Activated CD8-positive, alpha-beta T cell treated with anti-CD3 and anti-CD28 coated beads, Interleukin-2, amount 10 ng/mL, durations not matched to agents 7 days and 5 days (primary cell): ENCODE measurements at regions not wholly inside any gene's neighbourhood (a gene's known extent, or its start where the extent isn't known, plus 50 kb on each side); places are given as distances from the start of the nearest gene placed in this dataset.
"Not testable (repeated sequence)": the region's sequence is repeated elsewhere in the genome, so short reads cannot be mapped to it uniquely, and the experiment has no call there.

ENCODE experiments used
- ATAC-seq: fragments of 150-1000 bp; cut with Tn5 transposase; one replicate; pipeline ENCODE4 v1.10.0; 2021; ENCODE audit warnings: moderate library complexity
- CTCF ChIA-PET: fragments of 350-600 bp; sonication (Branson Sonifier 250); formaldehyde crosslinking; loops from one replicate; lab custom pipeline; 2021; ENCODE audit warnings: antibody characterized with exemption; lab: Charles Lee
- POLR2A ChIA-PET: fragments of 350-600 bp; sonication (Branson Sonifier 250); formaldehyde crosslinking; loops from one replicate; lab custom pipeline; 2021; ENCODE audit warnings: antibody characterized with exemption; lab: Charles Lee
- DNase-seq: peaks from one replicate; pipeline ENCODE4 v3.0.0-alpha.2; 2020
- H3K27ac Mint-ChIP-seq: one replicate; pipeline ENCODE4 v1.8.0; 2021; ENCODE audit warnings: mild to moderate bottlenecking, mixed read lengths
- H3K27me3 Mint-ChIP-seq: one replicate; pipeline ENCODE4 v1.8.0; 2021; ENCODE audit warnings: low read depth, mixed read lengths
- H3K36me3 Mint-ChIP-seq: one replicate; pipeline ENCODE4 v1.8.0; 2021; ENCODE audit warnings: low read depth, mixed read lengths
- H3K4me1 Mint-ChIP-seq: one replicate; pipeline ENCODE4 v1.8.0; 2021; ENCODE audit warnings: low read depth, mixed read lengths
- H3K4me3 Mint-ChIP-seq: one replicate; pipeline ENCODE4 v1.8.0; 2021; ENCODE audit warnings: mild to moderate bottlenecking, mixed read lengths
- H3K9me3 Mint-ChIP-seq: one replicate; pipeline ENCODE4 v1.8.0; 2022; ENCODE audit warnings: mixed read lengths; ENCODE audit not compliant: insufficient read depth

DNA sequence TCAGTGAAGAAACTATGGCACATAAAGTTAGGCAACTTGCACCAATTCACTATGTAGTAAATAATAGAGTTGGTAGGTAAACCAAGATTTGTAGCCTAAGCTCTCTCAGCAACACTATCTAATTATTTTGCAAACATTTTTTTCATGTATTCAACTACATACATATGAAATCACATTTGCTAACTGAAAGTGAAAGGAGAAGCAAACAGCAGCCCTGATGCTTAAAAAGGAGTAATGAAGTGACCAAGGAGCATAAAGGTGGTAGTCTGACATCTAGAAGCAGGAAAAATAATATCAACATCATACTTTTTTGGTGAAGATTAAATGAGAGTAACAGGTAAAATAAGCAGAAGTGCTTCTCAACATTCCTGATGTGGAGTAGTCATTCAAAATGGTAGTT lies 603.7 kb downstream of the GRXCR1 start:
- DNase-seq: no peak
- ChIA-PET CTCF (no interaction called here), POLR2A (no interaction called here)
- H3K27me3 Mint-ChIP-seq: no peaks in the 10 kb centered on the region
- ATAC-seq: no peak
- H3K9me3 Mint-ChIP-seq: peaks cover 16% of the 10 kb centered on the region
- H3K4me3 Mint-ChIP-seq: no peak overlapping the region
- H3K4me1 Mint-ChIP-seq: no peaks in the 10 kb centered on the region
- no peaks in the 10 kb centered on the region for H3K36me3 Mint-ChIP-seq
- H3K27ac Mint-ChIP-seq: no peak overlapping the region

- ChIA-PET CTCF (no interaction called here), POLR2A (no interaction called here)
- Mint-ChIP-seq H3K4me3 (no peak overlapping the region), H3K27ac (no peak overlapping the region), H3K27me3 (no peaks in the 10 kb centered on the region), H3K36me3 (no peaks in the 10 kb centered on the region), H3K9me3 (peaks cover 16% of the 10 kb centered on the region), H3K4me1 (no peaks in the 10 kb centered on the region)
- no peak for DNase-seq
- no peak for ATAC-seq
Measured at GRCh38 chr4:43496602-43497001, 604.1 kb downstream of the GRXCR1 start.

- CTCF ChIA-PET, H3K9me3 Mint-ChIP-seq, H3K27me3 Mint-ChIP-seq, H3K4me1 Mint-ChIP-seq, POLR2A ChIA-PET, DNase-seq, H3K36me3 Mint-ChIP-seq, ATAC-seq, H3K4me3 Mint-ChIP-seq, H3K27ac Mint-ChIP-seq: not testable (repeated sequence)
Measured at GRCh38 chr4:43505823-43506222, 613.3 kb downstream of the GRXCR1 start.

DNA sequence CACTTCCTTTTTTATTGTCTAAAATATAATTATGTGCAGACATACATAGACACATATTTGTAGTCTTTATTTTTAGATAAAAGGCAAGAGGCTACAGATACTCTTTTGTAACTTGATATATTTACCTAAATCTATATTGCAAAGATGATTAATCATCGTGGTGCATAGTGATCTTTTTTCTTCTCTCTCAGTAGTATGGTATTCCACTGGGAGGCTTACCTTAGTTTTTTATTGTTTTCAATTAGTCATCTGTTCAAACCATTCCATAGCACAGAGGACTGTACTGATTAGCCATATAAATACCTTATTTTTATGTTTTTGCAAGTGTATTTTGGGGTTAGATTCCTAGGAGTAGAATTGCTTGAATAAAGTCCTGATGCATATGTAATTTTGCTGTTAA lies 619.7 kb downstream of the GRXCR1 start:
- CTCF ChIA-PET: no interaction called here
- no peak for DNase-seq
- Mint-ChIP-seq H3K4me1 (no peaks in the 10 kb centered on the region), H3K36me3 (no peaks in the 10 kb centered on the region), H3K9me3 (no peaks in the 10 kb centered on the region), H3K4me3 (no peak overlapping the region), H3K27me3 (no peaks in the 10 kb centered on the region), H3K27ac (no peak overlapping the region)
- POLR2A ChIA-PET: no interaction called here
- ATAC-seq: no peak

DNA sequence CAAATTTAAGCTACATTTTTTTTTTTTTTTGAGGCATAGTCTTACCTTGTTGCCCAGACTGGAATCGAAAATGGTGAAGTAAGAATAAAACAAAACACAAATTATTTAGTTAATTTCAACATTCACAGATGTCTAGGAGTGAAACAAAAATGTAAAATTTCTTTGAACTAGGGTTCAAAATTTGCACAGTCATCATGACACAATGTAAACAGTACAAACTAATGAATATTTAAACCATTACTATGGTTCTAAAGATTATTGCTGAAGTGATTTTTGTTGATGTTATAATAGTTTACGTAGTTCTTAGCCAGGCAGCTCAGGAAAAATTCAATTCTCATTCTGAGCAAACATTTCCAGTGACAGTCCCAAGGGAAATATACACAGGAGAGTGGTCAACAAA lies 633.1 kb downstream of the GRXCR1 start:
- Mint-ChIP-seq H3K36me3 (no peaks in the 10 kb centered on the region), H3K4me1 (no peaks in the 10 kb centered on the region), H3K4me3 (no peak overlapping the region), H3K9me3 (peaks cover 8% of the 10 kb centered on the region), H3K27ac (no peak overlapping the region), H3K27me3 (no peaks in the 10 kb centered on the region)
- DNase-seq (no peak), ATAC-seq (no peak)
- CTCF ChIA-PET: no interaction called here
- POLR2A ChIA-PET: no interaction called here

DNA sequence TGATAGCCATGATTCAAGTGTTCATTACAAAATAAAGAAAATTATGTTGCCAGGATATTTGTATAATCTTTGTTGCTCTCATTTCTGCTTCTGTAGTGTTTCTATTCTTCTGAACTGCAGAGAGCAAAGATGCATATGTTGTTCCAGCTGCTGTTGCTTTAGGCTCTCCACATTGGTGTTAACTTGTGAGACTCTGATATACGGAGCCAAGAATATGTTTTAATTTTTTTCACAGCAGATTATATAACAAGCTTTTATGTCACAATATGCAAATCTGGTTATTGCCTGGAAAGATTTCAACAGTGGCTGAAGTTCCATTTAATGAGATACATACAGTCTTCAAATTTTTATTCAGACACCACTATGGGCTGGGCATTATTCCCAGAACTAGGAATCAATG lies 655.0 kb downstream of the GRXCR1 start:
- no peak overlapping the region for H3K27ac Mint-ChIP-seq
- ATAC-seq: no peak
- no peaks in the 10 kb centered on the region for H3K27me3 Mint-ChIP-seq
- POLR2A ChIA-PET: no interaction called here
- no peak overlapping the region for H3K4me3 Mint-ChIP-seq
- no peak for DNase-seq
- CTCF ChIA-PET: no interaction called here
- H3K9me3 Mint-ChIP-seq: peaks cover 10% of the 10 kb centered on the region
- H3K4me1 Mint-ChIP-seq: no peaks in the 10 kb centered on the region
- H3K36me3 Mint-ChIP-seq: no peaks in the 10 kb centered on the region

GRCh38 chr4:43550981-43551627 lies 658.6 kb downstream of the GRXCR1 start:
- no peak for ATAC-seq
- POLR2A ChIA-PET: no interaction called here
- Mint-ChIP-seq H3K36me3 (no peaks in the 10 kb centered on the region), H3K9me3 (peaks cover 11% of the 10 kb centered on the region), H3K4me3 (no peak overlapping the region), H3K27ac (no peak overlapping the region), H3K4me1 (no peaks in the 10 kb centered on the region), H3K27me3 (no peaks in the 10 kb centered on the region)
- DNase-seq: no peak
- CTCF ChIA-PET: no interaction called here

- no peaks in the 10 kb centered on the region for H3K36me3 Mint-ChIP-seq
- ATAC-seq (no peak), DNase-seq (no peak)
- H3K27ac Mint-ChIP-seq: no peak overlapping the region
- ChIA-PET CTCF (no interaction called here), POLR2A (no interaction called here)
- H3K4me1 Mint-ChIP-seq: no peaks in the 10 kb centered on the region
- no peaks in the 10 kb centered on the region for H3K27me3 Mint-ChIP-seq
- peaks cover 12% of the 10 kb centered on the region for H3K9me3 Mint-ChIP-seq
- H3K4me3 Mint-ChIP-seq: no peak overlapping the region
Measured at GRCh38 chr4:43556262-43556661, 663.7 kb downstream of the GRXCR1 start.

- ChIA-PET CTCF (no interaction called here), POLR2A (no interaction called here)
- Mint-ChIP-seq H3K9me3 (peaks cover 5% of the 10 kb centered on the region), H3K27ac (no peak overlapping the region), H3K36me3 (no peaks in the 10 kb centered on the region), H3K27me3 (no peaks in the 10 kb centered on the region), H3K4me3 (no peak overlapping the region), H3K4me1 (no peaks in the 10 kb centered on the region)
- no peak for DNase-seq
- ATAC-seq: no peak
Measured at GRCh38 chr4:43560047-43560446, 667.5 kb downstream of the GRXCR1 start.

DNA sequence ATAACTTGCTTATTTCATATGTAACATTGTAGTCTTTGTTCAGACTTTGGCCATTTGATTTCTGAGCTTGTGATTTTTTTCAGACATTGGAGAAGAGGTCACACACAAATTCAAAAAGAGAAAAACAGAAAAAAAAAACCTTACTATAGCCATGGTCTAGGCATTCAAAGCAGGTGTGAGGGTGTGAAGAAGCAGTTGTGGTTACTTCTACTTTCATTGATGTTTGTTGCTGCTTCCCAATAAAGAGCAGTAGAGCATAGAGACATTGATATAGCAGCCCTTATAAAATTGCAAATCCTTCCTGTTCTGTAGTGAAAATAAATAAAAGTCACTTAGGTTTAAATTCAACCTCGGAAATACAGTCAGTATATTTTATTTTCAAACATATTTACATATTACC lies 671.6 kb downstream of the GRXCR1 start:
- Mint-ChIP-seq H3K4me1 (no peaks in the 10 kb centered on the region), H3K4me3 (no peak overlapping the region), H3K27ac (no peak overlapping the region), H3K36me3 (no peaks in the 10 kb centered on the region), H3K27me3 (no peaks in the 10 kb centered on the region), H3K9me3 (no peaks in the 10 kb centered on the region)
- no peak for ATAC-seq
- ChIA-PET CTCF (no interaction called here), POLR2A (no interaction called here)
- no peak for DNase-seq

DNA sequence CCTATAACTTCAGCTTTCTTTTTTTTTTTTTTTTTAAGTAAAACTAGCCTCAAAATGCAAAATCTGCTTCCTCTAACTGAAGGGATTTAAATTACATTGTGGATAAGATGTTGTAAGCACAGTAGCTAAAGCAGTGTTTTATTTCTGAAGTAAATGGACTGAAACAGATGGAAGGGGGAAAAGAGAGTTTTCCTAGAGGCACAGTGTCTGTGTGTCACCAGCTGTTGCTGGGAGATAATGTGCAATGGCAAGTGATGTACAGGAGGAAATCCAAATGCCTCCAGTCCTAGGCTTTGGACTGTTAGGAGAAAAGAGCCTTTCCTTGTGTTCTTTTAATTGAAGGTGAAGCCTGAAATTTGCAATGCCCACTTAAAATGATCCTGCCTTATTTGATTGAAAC lies 672.1 kb downstream of the GRXCR1 start:
- no peak for ATAC-seq
- H3K4me1 Mint-ChIP-seq: no peaks in the 10 kb centered on the region
- H3K9me3 Mint-ChIP-seq: no peaks in the 10 kb centered on the region
- CTCF ChIA-PET: no interaction called here
- H3K27me3 Mint-ChIP-seq: no peaks in the 10 kb centered on the region
- no peak overlapping the region for H3K4me3 Mint-ChIP-seq
- no peaks in the 10 kb centered on the region for H3K36me3 Mint-ChIP-seq
- H3K27ac Mint-ChIP-seq: no peak overlapping the region
- no peak for DNase-seq
- POLR2A ChIA-PET: no interaction called here

DNA sequence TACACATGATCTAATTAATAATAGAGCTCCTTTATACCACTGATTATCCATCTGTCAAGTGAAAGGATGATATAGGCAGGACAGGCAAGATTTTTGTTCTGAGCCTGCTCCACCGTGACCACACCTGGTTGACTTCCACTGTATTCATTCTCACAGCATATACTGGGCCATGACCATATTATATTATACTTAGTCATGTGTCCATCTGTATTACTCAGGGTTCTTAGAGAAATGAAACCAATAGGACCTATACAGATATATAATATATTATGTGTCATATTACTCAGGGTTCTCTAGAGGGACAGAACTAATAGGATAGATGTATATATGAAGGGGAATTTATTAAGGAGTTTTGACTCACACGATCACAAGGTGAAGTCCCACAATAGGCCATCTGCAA lies 675.1 kb downstream of the GRXCR1 start:
- H3K9me3 Mint-ChIP-seq: no peaks in the 10 kb centered on the region
- ATAC-seq (no peak), DNase-seq (no peak)
- POLR2A ChIA-PET: no interaction called here
- no peaks in the 10 kb centered on the region for H3K27me3 Mint-ChIP-seq
- H3K36me3 Mint-ChIP-seq: no peaks in the 10 kb centered on the region
- H3K27ac Mint-ChIP-seq: no peak overlapping the region
- CTCF ChIA-PET: no interaction called here
- no peak overlapping the region for H3K4me3 Mint-ChIP-seq
- no peaks in the 10 kb centered on the region for H3K4me1 Mint-ChIP-seq

DNA sequence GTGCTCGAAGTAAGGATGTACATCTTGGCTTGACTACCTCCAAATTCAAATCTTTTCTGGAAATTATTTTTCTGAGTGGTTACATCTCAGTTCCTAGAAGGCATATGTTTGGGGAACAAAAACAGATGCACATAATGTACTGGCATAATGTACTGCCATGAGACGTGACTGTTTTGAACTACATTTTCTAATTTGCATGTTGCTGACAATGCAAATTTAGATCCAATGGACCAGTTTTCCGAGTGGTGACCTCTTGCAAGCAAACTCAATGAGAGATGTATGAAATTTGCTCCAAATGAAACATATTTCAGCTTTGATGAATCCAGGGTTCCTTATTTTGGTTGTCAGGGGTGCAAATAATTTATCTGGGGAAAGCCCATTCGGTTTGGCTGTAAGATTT lies 694.3 kb downstream of the GRXCR1 start:
- no peaks in the 10 kb centered on the region for H3K27me3 Mint-ChIP-seq
- no peaks in the 10 kb centered on the region for H3K36me3 Mint-ChIP-seq
- no peak overlapping the region for H3K27ac Mint-ChIP-seq
- no peak overlapping the region for H3K4me3 Mint-ChIP-seq
- POLR2A ChIA-PET: no interaction called here
- peaks cover 13% of the 10 kb centered on the region for H3K9me3 Mint-ChIP-seq
- DNase-seq (no peak), ATAC-seq (no peak)
- H3K4me1 Mint-ChIP-seq: no peaks in the 10 kb centered on the region
- CTCF ChIA-PET: no interaction called here
